PC-9 (cell line): ENCODE measurements at regions not wholly inside any gene's neighbourhood (a gene's known extent, or its start where the extent isn't known, plus 50 kb on each side); places are given as distances from the start of the nearest gene placed in this dataset.

ENCODE experiments used
- CTCF ChIP-seq: fragments of 200-600 bp; sonication (generic); conservative IDR thresholded peaks from 2 replicates; pipeline ENCODE4 v1.6.1; 2017; ENCODE audit warnings: mixed run types, antibody characterized with exemption, mild to moderate bottlenecking, moderate library complexity
- EZH2 ChIP-seq: fragments of 200-600 bp; sonication (generic); IDR thresholded peaks from 2 replicates; pipeline ENCODE4 v1.8.0; 2017; ENCODE audit warnings: antibody characterized with exemption, low read depth

- TF ChIP-seq CTCF (no peak), EZH2 (no peak)
Measured at GRCh38 chr10:131556897-131557495, 245.5 kb upstream of the TCERG1L start.
